Loucy (cell line): ENCODE measurements at regions not wholly inside any gene's neighbourhood (a gene's known extent, or its start where the extent isn't known, plus 50 kb on each side); places are given as distances from the start of the nearest gene placed in this dataset.

Source experiments
- H2AFZ ChIP-seq: fragments of 200-600 bp; sonication (generic); 2 replicates; pipeline ENCODE4 v1.6.0; 2016; ENCODE audit warnings: antibody characterized with exemption, mild to moderate bottlenecking, low read length, moderate library complexity
- H3F3A ChIP-seq: fragments of 200-600 bp; 2 replicates; pipeline ENCODE4 v1.6.0; 2016; ENCODE audit warnings: antibody characterized with exemption, low read depth, mild to moderate bottlenecking
- H3K27me3 ChIP-seq: fragments of 200-600 bp; sonication (generic); 2 replicates; pipeline ENCODE4 v1.6.1; 2014; ENCODE audit warnings: low read length, mild to moderate bottlenecking; ENCODE audit not compliant: insufficient read depth, poor library complexity, severe bottlenecking
- H3K36me3 ChIP-seq: fragments of 200-600 bp; sonication (generic); 2 replicates; pipeline ENCODE4 v1.6.1; 2016; ENCODE audit warnings: low read length; ENCODE audit not compliant: insufficient read depth
- H3K4me1 ChIP-seq: fragments of 200-600 bp; sonication (generic); 2 replicates; pipeline ENCODE4 v1.5.1; 2014; ENCODE audit warnings: low read length, mild to moderate bottlenecking; ENCODE audit not compliant: insufficient read depth, poor library complexity, severe bottlenecking
- H3K4me2 ChIP-seq: fragments of 200-600 bp; sonication (generic); 2 replicates; pipeline ENCODE4 v1.6.0; 2014; ENCODE audit warnings: antibody characterized with exemption, low read length, low read depth, mild to moderate bottlenecking; ENCODE audit not compliant: poor library complexity, severe bottlenecking
- H3K4me3 ChIP-seq: fragments of 200-600 bp; sonication (generic); 2 replicates; pipeline ENCODE4 v1.5.1; 2014; ENCODE audit warnings: low read length, mild to moderate bottlenecking, mixed read lengths; ENCODE audit not compliant: poor library complexity, severe bottlenecking
- H3K79me2 ChIP-seq: fragments of 200-600 bp; sonication (generic); 2 replicates; pipeline ENCODE4 v1.6.1; 2014; ENCODE audit warnings: low read length; ENCODE audit not compliant: insufficient read depth
- H3K9ac ChIP-seq: fragments of 200-600 bp; sonication (generic); 2 replicates; pipeline ENCODE4 v1.6.0; 2014; ENCODE audit warnings: mild to moderate bottlenecking, low read depth, low read length, moderate library complexity; ENCODE audit not compliant: poor library complexity, severe bottlenecking
- H3K9me2 ChIP-seq: fragments of 200-600 bp; sonication (generic); replicated peaks from 2 replicates; pipeline ENCODE4 v1.6.1; 2016; ENCODE audit warnings: low read depth, low read length, mixed read lengths
- H3K9me3 ChIP-seq: fragments of 200-600 bp; sonication (generic); 2 replicates; pipeline ENCODE4 v1.6.1; 2014; ENCODE audit warnings: mild to moderate bottlenecking, antibody characterized with exemption, low read length, low read depth; ENCODE audit not compliant: insufficient read depth
- H4K20me1 ChIP-seq: fragments of 200-600 bp; sonication (generic); 2 replicates; pipeline ENCODE4 v1.6.0; 2014; ENCODE audit warnings: antibody characterized with exemption, low read length, mild to moderate bottlenecking; ENCODE audit not compliant: insufficient read depth, poor library complexity, severe bottlenecking
- EZH2phosphoT487 ChIP-seq: fragments of 200-600 bp; IDR thresholded peaks from 2 replicates; pipeline ENCODE4 v1.6.1; 2018; ENCODE audit warnings: antibody characterized with exemption, mild to moderate bottlenecking, moderate library complexity, borderline replicate concordance
- TF ChIP-seq, protein P1 (sequence below): fragments of 200-600 bp; sonication (generic); conservative IDR thresholded peaks from 2 replicates; pipeline ENCODE4 v1.5.1; 2014; ENCODE audit warnings: mild to moderate bottlenecking, antibody characterized with exemption, low read length

DNA sequence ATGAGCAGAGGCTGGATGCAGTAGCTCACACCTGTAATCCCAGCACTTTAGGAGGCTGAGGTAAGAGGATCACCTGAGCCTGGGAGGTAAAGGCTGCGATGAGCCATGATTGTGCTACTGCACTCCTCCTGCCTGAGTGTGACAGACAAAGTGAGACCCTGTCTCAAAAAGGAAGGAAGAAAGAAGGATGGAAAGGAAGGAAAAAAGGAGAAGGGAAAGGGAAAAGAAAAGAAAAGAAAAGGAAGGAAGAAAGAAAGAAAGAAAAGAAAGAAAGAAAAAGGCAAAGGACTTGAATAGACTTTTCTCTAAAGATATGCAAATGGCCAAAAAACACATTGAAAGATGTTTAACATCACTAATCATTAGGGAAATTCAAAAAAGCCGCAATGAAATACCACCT is 215.3 kb upstream of the MYLIP start:
- Histone ChIP-seq H3K4me2 (no peak overlapping the region), H3K4me3 (no peak overlapping the region)

DNA sequence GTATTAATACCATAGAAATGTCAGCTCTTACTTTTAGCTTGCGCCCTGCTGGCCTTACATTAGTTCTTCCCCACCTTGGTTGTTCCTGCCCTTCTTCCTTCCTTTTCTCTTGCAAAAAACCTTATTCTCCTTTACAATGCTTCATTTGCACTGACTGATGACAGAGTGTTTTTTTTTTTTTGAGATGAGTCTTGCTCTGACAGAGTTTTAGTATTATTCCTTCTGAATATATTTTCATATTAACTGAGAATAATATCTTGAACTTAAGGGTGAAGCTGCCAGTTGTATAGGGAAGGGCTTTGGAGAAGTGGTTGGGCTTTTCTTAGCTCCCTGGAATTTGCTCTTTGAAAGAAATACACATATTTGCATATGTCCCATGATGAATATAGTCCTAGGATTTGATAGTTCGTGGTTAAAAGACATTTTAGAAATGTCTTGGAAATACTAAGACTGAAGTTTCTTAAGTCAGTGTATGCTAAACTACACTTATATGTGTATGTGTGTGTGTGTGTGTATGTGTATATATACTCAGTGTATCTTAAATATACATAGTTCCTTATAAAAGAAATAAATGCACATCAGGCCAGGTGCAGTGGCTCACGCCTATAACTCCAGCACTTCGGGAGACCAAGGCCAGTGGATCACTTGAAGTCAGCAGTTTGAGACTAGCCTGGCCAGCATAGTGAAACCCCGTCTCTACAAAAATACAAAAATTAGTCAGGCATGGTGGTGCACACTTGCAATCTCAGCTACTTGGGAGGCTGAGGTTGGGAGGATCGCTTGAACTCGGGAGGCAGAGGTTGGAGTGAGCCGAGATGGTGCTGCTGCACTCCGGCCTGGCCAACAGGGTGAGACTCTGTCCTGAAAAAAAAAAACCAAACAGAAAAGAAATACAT is 216.1 kb upstream of the MYLIP start:
- Histone ChIP-seq H4K20me1 (no peaks in the 10 kb centered on the region), H3K4me2 (no peak overlapping the region), H3K36me3 (no peaks in the 10 kb centered on the region), H3K9me2 (no peaks in the 10 kb centered on the region), H3K9me3 (no peaks in the 10 kb centered on the region), H3K4me3 (no peak overlapping the region), H3K27me3 (no peaks in the 10 kb centered on the region), H3K9ac (no peak overlapping the region), H2AFZ (no peak overlapping the region), H3K79me2 (no peaks in the 10 kb centered on the region), H3F3A (no peaks in the 10 kb centered on the region), H3K4me1 (peaks cover 13% of the 10 kb centered on the region)
- TF ChIP-seq EZH2phosphoT487 = no peak
- TF ChIP-seq, protein P1, sequence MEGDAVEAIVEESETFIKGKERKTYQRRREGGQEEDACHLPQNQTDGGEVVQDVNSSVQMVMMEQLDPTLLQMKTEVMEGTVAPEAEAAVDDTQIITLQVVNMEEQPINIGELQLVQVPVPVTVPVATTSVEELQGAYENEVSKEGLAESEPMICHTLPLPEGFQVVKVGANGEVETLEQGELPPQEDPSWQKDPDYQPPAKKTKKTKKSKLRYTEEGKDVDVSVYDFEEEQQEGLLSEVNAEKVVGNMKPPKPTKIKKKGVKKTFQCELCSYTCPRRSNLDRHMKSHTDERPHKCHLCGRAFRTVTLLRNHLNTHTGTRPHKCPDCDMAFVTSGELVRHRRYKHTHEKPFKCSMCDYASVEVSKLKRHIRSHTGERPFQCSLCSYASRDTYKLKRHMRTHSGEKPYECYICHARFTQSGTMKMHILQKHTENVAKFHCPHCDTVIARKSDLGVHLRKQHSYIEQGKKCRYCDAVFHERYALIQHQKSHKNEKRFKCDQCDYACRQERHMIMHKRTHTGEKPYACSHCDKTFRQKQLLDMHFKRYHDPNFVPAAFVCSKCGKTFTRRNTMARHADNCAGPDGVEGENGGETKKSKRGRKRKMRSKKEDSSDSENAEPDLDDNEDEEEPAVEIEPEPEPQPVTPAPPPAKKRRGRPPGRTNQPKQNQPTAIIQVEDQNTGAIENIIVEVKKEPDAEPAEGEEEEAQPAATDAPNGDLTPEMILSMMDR = no peak

More for the DNA sequence above, 215.3 kb upstream of the MYLIP start:
- no peaks in the 10 kb centered on the region for H3K27me3 ChIP-seq
- H3K9ac ChIP-seq = no peak overlapping the region
- H3K79me2 ChIP-seq = no peaks in the 10 kb centered on the region
- peaks cover 11% of the 10 kb centered on the region for H3K4me1 ChIP-seq
- H4K20me1 ChIP-seq = no peaks in the 10 kb centered on the region
- no peaks in the 10 kb centered on the region for H3K9me2 ChIP-seq
- no peak for TF ChIP-seq EZH2phosphoT487
- TF ChIP-seq, protein P1 = no peak
- H2AFZ ChIP-seq = no peak overlapping the region
- H3F3A ChIP-seq = no peaks in the 10 kb centered on the region
- no peaks in the 10 kb centered on the region for H3K9me3 ChIP-seq
- no peaks in the 10 kb centered on the region for H3K36me3 ChIP-seq

DNA sequence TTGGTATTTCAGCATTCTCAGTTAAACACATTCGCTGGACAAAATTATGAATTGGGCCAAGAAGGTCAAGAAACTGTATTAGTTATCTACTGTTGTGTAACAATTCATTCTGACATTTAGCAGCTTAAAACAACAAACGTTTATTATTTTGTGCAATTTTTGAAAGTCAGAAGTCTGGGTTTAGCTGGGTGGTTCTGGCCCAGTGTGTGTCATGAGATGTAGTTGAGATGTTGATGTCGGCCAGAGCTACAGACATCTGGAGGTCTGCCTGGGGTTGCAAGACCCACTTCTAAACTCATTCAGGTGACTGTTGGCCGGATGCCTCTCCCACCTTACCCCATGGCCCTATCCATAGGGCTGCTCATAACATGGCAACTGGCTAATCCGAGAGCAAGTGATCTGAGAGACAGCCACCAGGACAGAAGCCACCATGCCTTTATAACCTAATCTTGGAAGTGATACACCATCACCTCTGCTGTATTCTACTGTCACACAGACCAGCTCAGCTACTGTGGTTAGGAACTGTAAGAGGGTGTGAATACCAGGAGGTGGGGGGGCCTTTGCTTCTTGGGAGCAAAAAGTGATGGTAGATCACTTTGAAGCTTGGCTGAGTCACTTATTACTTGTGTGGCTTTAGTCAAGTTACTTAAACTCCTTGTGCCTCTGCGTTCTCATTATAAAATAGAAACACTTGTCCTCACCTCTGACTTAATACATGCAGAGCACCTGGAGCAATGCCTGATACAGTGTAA is 217.0 kb upstream of the MYLIP start:
- H3K79me2 ChIP-seq = no peaks in the 10 kb centered on the region
- H3K9me2 ChIP-seq = no peaks in the 10 kb centered on the region
- H3K36me3 ChIP-seq = no peaks in the 10 kb centered on the region
- no peak overlapping the region for H3K4me3 ChIP-seq
- TF ChIP-seq, protein P1 = no peak
- TF ChIP-seq EZH2phosphoT487 = no peak
- no peak overlapping the region for H2AFZ ChIP-seq
- no peaks in the 10 kb centered on the region for H4K20me1 ChIP-seq
- H3K9me3 ChIP-seq = no peaks in the 10 kb centered on the region
- no peak overlapping the region for H3K9ac ChIP-seq
- H3K27me3 ChIP-seq = no peaks in the 10 kb centered on the region
- H3F3A ChIP-seq = no peaks in the 10 kb centered on the region
- H3K4me2 ChIP-seq = no peak overlapping the region
- H3K4me1 ChIP-seq = peaks cover 17% of the 10 kb centered on the region
